ENCODE measurements at regions not wholly inside any gene's neighbourhood (a gene's known extent, or its start where the extent isn't known, plus 50 kb on each side); places are given as distances from the start of the nearest gene placed in this dataset.

GRCh38 chr12:124231980-124232653 is 62.8 kb upstream of the RFLNA start:
- intact Hi-C loops (cut with DNase I): no loop called here
- no peaks in the 10 kb centered on the region for H3K4me1 ChIP-seq
- no peak overlapping the region for H3K4me3 ChIP-seq
- no peaks in the 10 kb centered on the region for H3K27me3 ChIP-seq
- DNase-seq (ENCODE audit: extremely low spot score in 2 of 2): no peak
- H3K9me3 ChIP-seq: no peaks in the 10 kb centered on the region
- H3K27ac ChIP-seq: no peak overlapping the region
- no peaks in the 10 kb centered on the region for H3K36me3 ChIP-seq
- TF ChIP-seq POLR2AphosphoS5 (IDR thresholded peaks at IDR 0.05; ENCODE audit: insufficient read depth in 1 of 2, low read depth in 1 of 2): no peak
- no peak for TF ChIP-seq POLR2A (IDR thresholded peaks at IDR 0.05)
- TF ChIP-seq CTCF (IDR thresholded peaks at IDR 0.05): no peak

- no peaks in the 10 kb centered on the region for H3K36me3 ChIP-seq
- intact Hi-C loops (cut with DNase I): no loop called here
- H3K9me3 ChIP-seq: no peaks in the 10 kb centered on the region
- H3K27me3 ChIP-seq: no peaks in the 10 kb centered on the region
- H3K27ac ChIP-seq: no peak overlapping the region
- no peak overlapping the region for H3K4me3 ChIP-seq
- H3K4me1 ChIP-seq: no peaks in the 10 kb centered on the region
- TF ChIP-seq POLR2AphosphoS5 (IDR thresholded peaks at IDR 0.05; ENCODE audit: insufficient read depth in 1 of 2, low read depth in 1 of 2): no peak
- no peak for TF ChIP-seq POLR2A (IDR thresholded peaks at IDR 0.05)
- TF ChIP-seq CTCF (IDR thresholded peaks at IDR 0.05): no peak
- DNase-seq (ENCODE audit: extremely low spot score in 2 of 2): no peak
Observed at GRCh38 chr12:124232654-124232987, 62.3 kb upstream of the RFLNA start.

DNA sequence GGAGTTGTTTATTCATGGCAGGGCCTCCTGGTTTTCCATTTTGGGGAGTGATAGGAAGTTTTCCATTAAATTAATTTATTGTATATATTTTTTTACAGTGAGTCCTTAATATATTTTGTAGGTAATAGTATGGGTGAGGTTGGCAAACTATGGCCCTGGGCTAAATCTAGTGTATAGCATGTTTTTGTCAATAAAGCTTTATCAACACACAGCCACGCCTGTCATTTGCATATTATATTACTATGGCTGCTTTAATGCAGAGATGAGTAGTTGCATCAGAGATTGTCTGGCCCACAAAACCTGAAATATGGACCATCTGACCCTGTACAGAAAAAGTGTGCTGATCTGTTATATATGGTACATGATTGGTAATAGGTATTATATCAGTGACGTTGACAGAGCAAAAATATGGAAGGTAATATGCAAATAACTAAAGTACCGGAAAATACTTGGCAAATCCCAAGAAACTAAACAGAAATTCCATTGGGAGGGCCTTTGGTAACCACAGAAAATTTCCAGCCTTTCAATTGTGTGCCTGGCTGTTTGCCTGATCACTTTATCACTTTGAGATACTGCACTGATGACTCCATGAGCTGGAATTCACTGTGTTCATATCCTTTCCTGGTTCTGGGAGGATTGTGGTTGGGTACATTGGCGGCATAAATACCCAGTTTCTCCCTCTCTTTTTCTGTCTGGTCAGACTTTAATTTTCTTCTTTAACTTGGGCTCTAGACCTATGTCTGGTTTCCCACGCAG is 61.7 kb upstream of the RFLNA start:
- Histone ChIP-seq H3K27me3 (no peaks in the 10 kb centered on the region), H3K4me1 (no peaks in the 10 kb centered on the region), H3K9me3 (no peaks in the 10 kb centered on the region), H3K4me3 (no peak overlapping the region), H3K27ac (no peak overlapping the region), H3K36me3 (no peaks in the 10 kb centered on the region)
- intact Hi-C loops (cut with DNase I): no loop called here
- no peak for DNase-seq (ENCODE audit: extremely low spot score in 2 of 2)
- no peak for TF ChIP-seq CTCF (IDR thresholded peaks at IDR 0.05)
- TF ChIP-seq POLR2AphosphoS5 (IDR thresholded peaks at IDR 0.05; ENCODE audit: insufficient read depth in 1 of 2, low read depth in 1 of 2): no peak
- TF ChIP-seq POLR2A (IDR thresholded peaks at IDR 0.05): no peak

DNA sequence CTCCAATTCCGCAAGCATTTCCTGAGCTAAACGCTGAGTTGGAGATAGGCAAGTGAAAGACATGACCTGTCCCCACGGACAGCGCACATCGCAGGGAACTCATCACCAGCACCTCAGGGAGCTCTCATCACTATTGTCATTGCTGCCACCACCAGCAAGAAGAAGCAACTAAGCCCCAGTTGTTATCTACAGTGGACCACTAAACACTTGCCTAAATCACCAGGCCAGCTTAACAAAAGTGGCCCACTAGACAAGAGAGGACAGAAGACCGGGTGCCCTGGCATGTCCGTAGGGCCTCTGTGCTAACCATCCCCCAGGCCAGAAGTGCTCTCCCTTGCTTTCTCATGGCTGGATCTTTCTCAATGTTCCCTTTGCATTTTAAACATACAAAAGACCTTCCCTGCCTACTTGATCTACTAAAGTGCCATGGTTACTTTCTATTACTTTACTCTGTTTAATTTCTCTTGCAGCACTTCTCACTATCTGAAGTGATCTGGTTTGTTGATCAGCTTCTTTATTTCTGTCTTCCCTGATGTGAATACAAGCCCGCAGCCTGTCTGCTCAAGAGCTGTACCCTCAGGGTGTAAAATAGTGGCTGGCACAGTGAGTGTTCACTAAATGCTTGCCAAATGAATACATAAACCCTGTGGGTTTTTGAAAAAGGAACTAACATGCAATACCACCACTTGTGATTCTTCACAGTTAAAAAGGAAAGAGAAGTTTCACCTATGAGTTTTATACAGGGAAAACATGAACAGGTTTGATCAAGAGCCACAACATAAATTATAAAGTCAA is 60.9 kb upstream of the RFLNA start:
- no peak for TF ChIP-seq POLR2A (IDR thresholded peaks at IDR 0.05)
- TF ChIP-seq POLR2AphosphoS5 (IDR thresholded peaks at IDR 0.05; ENCODE audit: insufficient read depth in 1 of 2, low read depth in 1 of 2): no peak
- no peak for TF ChIP-seq CTCF (IDR thresholded peaks at IDR 0.05)
- no peak overlapping the region for H3K4me3 ChIP-seq
- no peaks in the 10 kb centered on the region for H3K4me1 ChIP-seq
- DNase-seq (ENCODE audit: extremely low spot score in 2 of 2): no peak
- H3K36me3 ChIP-seq: no peaks in the 10 kb centered on the region
- H3K27ac ChIP-seq: no peak overlapping the region
- no peaks in the 10 kb centered on the region for H3K27me3 ChIP-seq
- intact Hi-C loops (cut with DNase I): no loop called here
- no peaks in the 10 kb centered on the region for H3K9me3 ChIP-seq
